Activated naive CD4-positive, alpha-beta T cell treated with anti-CD3 and anti-CD28 coated beads, Interleukin-2, amount 10 ng/mL, durations not matched to agents 7 days and 5 days (primary cell): ENCODE measurements at regions not wholly inside any gene's neighbourhood (a gene's known extent, or its start where the extent isn't known, plus 50 kb on each side); places are given as distances from the start of the nearest gene placed in this dataset.

ENCODE experiments used
- CTCF ChIA-PET: fragments of 350-600 bp; sonication (Branson Sonifier 250); formaldehyde crosslinking; loops from one replicate; lab custom pipeline; 2021; ENCODE audit warnings: antibody characterized with exemption; lab: Charles Lee
- DNase-seq: peaks from one replicate; pipeline ENCODE4 v3.0.0-alpha.2; 2020
- H3K27ac Mint-ChIP-seq: one replicate; pipeline ENCODE4 v1.8.0; 2021; ENCODE audit warnings: mild to moderate bottlenecking, moderate library complexity, mixed read lengths
- H3K27me3 Mint-ChIP-seq: one replicate; pipeline ENCODE4 v1.8.0; 2021; ENCODE audit warnings: mild to moderate bottlenecking, mixed read lengths
- H3K36me3 Mint-ChIP-seq: one replicate; pipeline ENCODE4 v1.8.0; 2021; ENCODE audit warnings: mixed read lengths
- H3K4me1 Mint-ChIP-seq: one replicate; pipeline ENCODE4 v1.8.0; 2021; ENCODE audit warnings: mixed read lengths
- H3K4me3 Mint-ChIP-seq: one replicate; pipeline ENCODE4 v1.8.0; 2021; ENCODE audit warnings: mild to moderate bottlenecking, moderate library complexity, mixed read lengths
- H3K9me3 Mint-ChIP-seq: one replicate; pipeline ENCODE4 v1.8.0; 2021; ENCODE audit warnings: mixed read lengths

- Mint-ChIP-seq H3K9me3 (peaks cover 2% of the 10 kb centered on the region), H3K4me1 (no peaks in the 10 kb centered on the region), H3K36me3 (no peaks in the 10 kb centered on the region), H3K4me3 (no peak overlapping the region), H3K27me3 (no peaks in the 10 kb centered on the region), H3K27ac (no peak overlapping the region)
- CTCF ChIA-PET: no interaction called here
- DNase-seq: no peak
These were observed 812.1 kb downstream of the TBC1D22A start for GRCh38 chr22:47574556-47574955.

- no peak overlapping the region for H3K27ac Mint-ChIP-seq
- no peak overlapping the region for H3K4me3 Mint-ChIP-seq
- no peak for DNase-seq
- no peaks in the 10 kb centered on the region for H3K4me1 Mint-ChIP-seq
- H3K27me3 Mint-ChIP-seq: no peaks in the 10 kb centered on the region
- CTCF ChIA-PET: no interaction called here
- H3K9me3 Mint-ChIP-seq: peaks cover 2% of the 10 kb centered on the region
- no peaks in the 10 kb centered on the region for H3K36me3 Mint-ChIP-seq
These were observed 810.7 kb downstream of the TBC1D22A start for GRCh38 chr22:47573141-47573540.

- H3K27me3 Mint-ChIP-seq: no peaks in the 10 kb centered on the region
- H3K27ac Mint-ChIP-seq: no peak overlapping the region
- CTCF ChIA-PET: no interaction called here
- H3K36me3 Mint-ChIP-seq: no peaks in the 10 kb centered on the region
- no peaks in the 10 kb centered on the region for H3K4me1 Mint-ChIP-seq
- no peak for DNase-seq
- H3K4me3 Mint-ChIP-seq: no peak overlapping the region
- peaks cover 2% of the 10 kb centered on the region for H3K9me3 Mint-ChIP-seq
These were observed 810.0 kb downstream of the TBC1D22A start for GRCh38 chr22:47572443-47572842.

- peaks cover 2% of the 10 kb centered on the region for H3K9me3 Mint-ChIP-seq
- no peak for DNase-seq
- H3K36me3 Mint-ChIP-seq: no peaks in the 10 kb centered on the region
- H3K27ac Mint-ChIP-seq: no peak overlapping the region
- H3K4me1 Mint-ChIP-seq: no peaks in the 10 kb centered on the region
- CTCF ChIA-PET: no interaction called here
- no peak overlapping the region for H3K4me3 Mint-ChIP-seq
- no peaks in the 10 kb centered on the region for H3K27me3 Mint-ChIP-seq
These were observed 809.2 kb downstream of the TBC1D22A start for GRCh38 chr22:47571616-47572015.

GRCh38 chr22:47570851-47571250 lies 808.4 kb downstream of the TBC1D22A start:
- CTCF ChIA-PET: no interaction called here
- Mint-ChIP-seq H3K4me3 (no peak overlapping the region), H3K9me3 (peaks cover 2% of the 10 kb centered on the region), H3K27ac (no peak overlapping the region), H3K4me1 (no peaks in the 10 kb centered on the region), H3K36me3 (no peaks in the 10 kb centered on the region), H3K27me3 (no peaks in the 10 kb centered on the region)
- DNase-seq: no peak

- no peaks in the 10 kb centered on the region for H3K36me3 Mint-ChIP-seq
These were observed 807.8 kb downstream of the TBC1D22A start for GRCh38 chr22:47570300-47570685.

GRCh38 chr22:47569389-47570299 lies 807.2 kb downstream of the TBC1D22A start:
- CTCF ChIA-PET: no interaction called here
- Mint-ChIP-seq H3K27me3 (no peaks in the 10 kb centered on the region), H3K4me1 (no peaks in the 10 kb centered on the region), H3K36me3 (no peaks in the 10 kb centered on the region), H3K4me3 (no peak overlapping the region), H3K27ac (no peak overlapping the region), H3K9me3 (peaks cover 2% of the 10 kb centered on the region)
- no peak for DNase-seq

More at GRCh38 chr22:47570300-47570685, 807.8 kb downstream of the TBC1D22A start:
- H3K9me3 Mint-ChIP-seq: peaks cover 2% of the 10 kb centered on the region
- no peak for DNase-seq
- H3K27ac Mint-ChIP-seq: no peak overlapping the region
- CTCF ChIA-PET: no interaction called here
- H3K27me3 Mint-ChIP-seq: no peaks in the 10 kb centered on the region
- no peak overlapping the region for H3K4me3 Mint-ChIP-seq
- H3K4me1 Mint-ChIP-seq: no peaks in the 10 kb centered on the region

GRCh38 chr22:47568700-47569099 lies 806.2 kb downstream of the TBC1D22A start:
- H3K27me3 Mint-ChIP-seq: no peaks in the 10 kb centered on the region
- DNase-seq: no peak
- no peak overlapping the region for H3K4me3 Mint-ChIP-seq
- no peaks in the 10 kb centered on the region for H3K36me3 Mint-ChIP-seq
- CTCF ChIA-PET: no interaction called here
- peaks cover 2% of the 10 kb centered on the region for H3K9me3 Mint-ChIP-seq
- no peaks in the 10 kb centered on the region for H3K4me1 Mint-ChIP-seq
- no peak overlapping the region for H3K27ac Mint-ChIP-seq

- Mint-ChIP-seq H3K4me3 (no peak overlapping the region), H3K36me3 (no peaks in the 10 kb centered on the region), H3K27ac (no peak overlapping the region), H3K27me3 (peaks cover 3% of the 10 kb centered on the region), H3K9me3 (no peaks in the 10 kb centered on the region), H3K4me1 (no peaks in the 10 kb centered on the region)
- CTCF ChIA-PET: no interaction called here
- DNase-seq: no peak
These were observed 805.0 kb downstream of the TBC1D22A start for GRCh38 chr22:47567126-47568090.

- Mint-ChIP-seq H3K27ac (no peak overlapping the region), H3K4me3 (no peak overlapping the region), H3K27me3 (peaks cover 3% of the 10 kb centered on the region), H3K36me3 (no peaks in the 10 kb centered on the region), H3K9me3 (no peaks in the 10 kb centered on the region), H3K4me1 (no peaks in the 10 kb centered on the region)
- CTCF ChIA-PET: no interaction called here
- DNase-seq: no peak
These were observed 804.0 kb downstream of the TBC1D22A start for GRCh38 chr22:47566491-47566890.

GRCh38 chr22:47565607-47566006 lies 803.2 kb downstream of the TBC1D22A start:
- no peaks in the 10 kb centered on the region for H3K36me3 Mint-ChIP-seq
- no peaks in the 10 kb centered on the region for H3K9me3 Mint-ChIP-seq
- CTCF ChIA-PET: no interaction called here
- no peaks in the 10 kb centered on the region for H3K4me1 Mint-ChIP-seq
- peaks cover 3% of the 10 kb centered on the region for H3K27me3 Mint-ChIP-seq
- no peak for DNase-seq
- no peak overlapping the region for H3K4me3 Mint-ChIP-seq
- no peak overlapping the region for H3K27ac Mint-ChIP-seq

- H3K9me3 Mint-ChIP-seq: no peaks in the 10 kb centered on the region
- H3K4me3 Mint-ChIP-seq: no peak overlapping the region
- peaks cover 3% of the 10 kb centered on the region for H3K27me3 Mint-ChIP-seq
- no peak for DNase-seq
- no peak overlapping the region for H3K27ac Mint-ChIP-seq
- no peaks in the 10 kb centered on the region for H3K4me1 Mint-ChIP-seq
- CTCF ChIA-PET: no interaction called here
- no peaks in the 10 kb centered on the region for H3K36me3 Mint-ChIP-seq
These were observed 802.4 kb downstream of the TBC1D22A start for GRCh38 chr22:47564651-47565434.

GRCh38 chr22:47564158-47564450 lies 801.7 kb downstream of the TBC1D22A start:
- Mint-ChIP-seq H3K36me3 (no peaks in the 10 kb centered on the region), H3K4me3 (no peak overlapping the region), H3K27me3 (peaks cover 3% of the 10 kb centered on the region), H3K27ac (no peak overlapping the region), H3K4me1 (no peaks in the 10 kb centered on the region), H3K9me3 (no peaks in the 10 kb centered on the region)
- CTCF ChIA-PET: no interaction called here
- DNase-seq: no peak
